Ishikawa (cell line): ENCODE measurements at regions not wholly inside any gene's neighbourhood (a gene's known extent, or its start where the extent isn't known, plus 50 kb on each side); places are given as distances from the start of the nearest gene placed in this dataset.

Experiments used
- CEBPB ChIP-seq: IDR thresholded peaks from 2 replicates; pipeline ENCODE4 v1.6.1; 2012
- CREB1 ChIP-seq: IDR thresholded peaks from 2 replicates; pipeline ENCODE4 v1.6.1; 2012; ENCODE audit warnings: low read depth
- EGR1 ChIP-seq: IDR thresholded peaks from 2 replicates; pipeline ENCODE4 v1.6.1; 2012
- EP300 ChIP-seq: IDR thresholded peaks from 2 replicates; pipeline ENCODE4 v1.6.1; 2012; ENCODE audit warnings: borderline replicate concordance
- FOXM1 ChIP-seq: IDR thresholded peaks from 2 replicates; pipeline ENCODE4 v1.6.1; 2012; ENCODE audit warnings: low read depth, borderline replicate concordance
- NFIC ChIP-seq: IDR thresholded peaks from 2 replicates; pipeline ENCODE4 v1.6.1; 2012
- RAD21 ChIP-seq: IDR thresholded peaks from 2 replicates; pipeline ENCODE4 v1.6.1; 2012; ENCODE audit warnings: low read depth
- TAF1 ChIP-seq: IDR thresholded peaks from 2 replicates; pipeline ENCODE4 v1.6.1; 2012; ENCODE audit warnings: low read depth, mild to moderate bottlenecking
- TCF12 ChIP-seq: IDR thresholded peaks from 2 replicates; pipeline ENCODE4 v1.6.1; 2012; ENCODE audit warnings: low read depth
- TEAD4 ChIP-seq: IDR thresholded peaks from 2 replicates; pipeline ENCODE4 v1.6.1; 2012
- YY1 ChIP-seq: IDR thresholded peaks from 2 replicates; pipeline ENCODE4 v1.6.1; 2012; ENCODE audit warnings: low read depth
- TF ChIP-seq, protein P1 (sequence below): IDR thresholded peaks from 2 replicates; pipeline ENCODE4 v1.6.1; 2012
- TF ChIP-seq, protein P2 (sequence below): IDR thresholded peaks from 2 replicates; pipeline ENCODE4 v1.6.1; 2012
- TF ChIP-seq, protein P3 (sequence below): IDR thresholded peaks from 2 replicates; pipeline ENCODE4 v1.6.1; 2012; ENCODE audit warnings: low read depth, mild to moderate bottlenecking

DNA sequence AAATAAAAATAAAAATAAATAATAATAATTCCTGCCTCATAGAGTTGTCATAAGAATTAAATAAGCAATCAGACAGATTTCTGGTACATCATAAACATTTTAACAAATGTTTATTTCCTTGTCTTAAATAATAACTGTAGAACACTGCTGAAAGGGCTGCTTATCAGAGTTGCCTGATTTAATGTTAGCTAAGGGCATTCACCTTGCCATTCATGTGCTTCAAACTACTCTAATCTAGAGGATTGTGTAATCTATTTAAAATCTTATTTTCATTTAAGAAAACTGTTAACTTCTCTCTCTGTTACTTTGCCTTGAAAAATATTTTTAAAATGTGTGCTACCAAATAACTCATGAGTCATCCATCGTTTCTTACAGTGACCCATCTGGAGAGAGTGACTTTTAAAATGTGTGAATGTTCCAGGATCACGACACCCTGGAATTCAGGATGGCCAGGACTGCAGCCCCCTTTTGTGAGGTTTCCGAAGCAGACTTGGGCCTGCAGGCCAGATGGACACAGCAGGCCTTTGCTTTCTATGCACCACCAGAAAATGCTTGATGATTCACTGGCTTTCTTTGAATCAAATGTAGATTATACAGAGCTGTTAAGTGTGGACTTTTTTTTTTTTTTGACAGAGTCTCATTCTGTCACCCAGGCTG, 109.1 kb upstream of the TNS3 start:
- TF ChIP-seq, protein P1, sequence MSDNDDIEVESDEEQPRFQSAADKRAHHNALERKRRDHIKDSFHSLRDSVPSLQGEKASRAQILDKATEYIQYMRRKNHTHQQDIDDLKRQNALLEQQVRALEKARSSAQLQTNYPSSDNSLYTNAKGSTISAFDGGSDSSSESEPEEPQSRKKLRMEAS, result no peak
- TF ChIP-seq YY1 (no peak), TEAD4 (no peak), CREB1 (no peak), TCF12 (no peak), CEBPB (no peak), NFIC (no peak), RAD21 (no peak), TAF1 (no peak), EP300 (no peak), EGR1 (no peak), FOXM1 (no peak)
- TF ChIP-seq, protein P2, sequence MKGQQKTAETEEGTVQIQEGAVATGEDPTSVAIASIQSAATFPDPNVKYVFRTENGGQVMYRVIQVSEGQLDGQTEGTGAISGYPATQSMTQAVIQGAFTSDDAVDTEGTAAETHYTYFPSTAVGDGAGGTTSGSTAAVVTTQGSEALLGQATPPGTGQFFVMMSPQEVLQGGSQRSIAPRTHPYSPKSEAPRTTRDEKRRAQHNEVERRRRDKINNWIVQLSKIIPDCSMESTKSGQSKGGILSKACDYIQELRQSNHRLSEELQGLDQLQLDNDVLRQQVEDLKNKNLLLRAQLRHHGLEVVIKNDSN, result no peak
- TF ChIP-seq, protein P3, sequence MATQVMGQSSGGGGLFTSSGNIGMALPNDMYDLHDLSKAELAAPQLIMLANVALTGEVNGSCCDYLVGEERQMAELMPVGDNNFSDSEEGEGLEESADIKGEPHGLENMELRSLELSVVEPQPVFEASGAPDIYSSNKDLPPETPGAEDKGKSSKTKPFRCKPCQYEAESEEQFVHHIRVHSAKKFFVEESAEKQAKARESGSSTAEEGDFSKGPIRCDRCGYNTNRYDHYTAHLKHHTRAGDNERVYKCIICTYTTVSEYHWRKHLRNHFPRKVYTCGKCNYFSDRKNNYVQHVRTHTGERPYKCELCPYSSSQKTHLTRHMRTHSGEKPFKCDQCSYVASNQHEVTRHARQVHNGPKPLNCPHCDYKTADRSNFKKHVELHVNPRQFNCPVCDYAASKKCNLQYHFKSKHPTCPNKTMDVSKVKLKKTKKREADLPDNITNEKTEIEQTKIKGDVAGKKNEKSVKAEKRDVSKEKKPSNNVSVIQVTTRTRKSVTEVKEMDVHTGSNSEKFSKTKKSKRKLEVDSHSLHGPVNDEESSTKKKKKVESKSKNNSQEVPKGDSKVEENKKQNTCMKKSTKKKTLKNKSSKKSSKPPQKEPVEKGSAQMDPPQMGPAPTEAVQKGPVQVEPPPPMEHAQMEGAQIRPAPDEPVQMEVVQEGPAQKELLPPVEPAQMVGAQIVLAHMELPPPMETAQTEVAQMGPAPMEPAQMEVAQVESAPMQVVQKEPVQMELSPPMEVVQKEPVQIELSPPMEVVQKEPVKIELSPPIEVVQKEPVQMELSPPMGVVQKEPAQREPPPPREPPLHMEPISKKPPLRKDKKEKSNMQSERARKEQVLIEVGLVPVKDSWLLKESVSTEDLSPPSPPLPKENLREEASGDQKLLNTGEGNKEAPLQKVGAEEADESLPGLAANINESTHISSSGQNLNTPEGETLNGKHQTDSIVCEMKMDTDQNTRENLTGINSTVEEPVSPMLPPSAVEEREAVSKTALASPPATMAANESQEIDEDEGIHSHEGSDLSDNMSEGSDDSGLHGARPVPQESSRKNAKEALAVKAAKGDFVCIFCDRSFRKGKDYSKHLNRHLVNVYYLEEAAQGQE, result no peak
